ENCODE measurements at regions not wholly inside any gene's neighbourhood (a gene's known extent, or its start where the extent isn't known, plus 50 kb on each side); places are given as distances from the start of the nearest gene placed in this dataset.
"Not testable (repeated sequence)": the region's sequence is repeated elsewhere in the genome, so short reads cannot be mapped to it uniquely, and the experiment has no call there.

DNA sequence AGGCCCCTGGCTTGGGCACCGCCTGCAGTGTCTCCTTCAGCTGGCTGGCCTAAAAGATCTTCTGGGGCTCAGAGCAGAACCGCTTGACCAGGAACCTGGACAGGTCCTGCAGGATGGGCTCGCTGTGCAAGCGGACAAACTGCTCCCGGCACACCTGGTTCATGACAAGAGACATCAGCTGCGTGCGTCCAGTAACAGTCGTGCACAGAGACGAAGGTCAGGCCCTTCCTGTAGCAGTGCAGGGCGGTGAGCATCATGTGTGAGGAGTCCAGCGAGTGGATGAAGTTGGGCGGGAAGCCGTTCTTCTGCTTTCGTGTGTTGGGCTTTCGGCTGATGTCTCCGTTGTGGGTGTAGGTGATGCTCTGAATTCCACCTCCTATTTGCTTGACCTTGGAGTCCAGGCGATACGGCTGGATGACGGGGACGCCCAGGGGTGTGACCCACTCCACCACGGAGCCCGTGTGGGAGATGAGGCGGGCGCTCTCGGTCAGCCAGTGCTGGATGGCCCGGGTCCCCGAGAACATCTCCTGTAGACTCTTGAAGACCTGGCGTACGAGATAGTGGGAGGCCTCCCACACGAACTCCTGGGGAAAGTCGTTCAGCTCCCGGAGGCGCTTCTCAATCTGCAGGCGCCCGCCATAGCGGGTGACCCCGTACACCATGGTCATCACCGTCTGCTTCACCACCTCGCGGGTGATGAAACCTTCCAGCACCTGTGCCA is 72.1 kb upstream of the MED13 start:
- H3K27ac ChIP-seq; H3K4me1 ChIP-seq; DNase-seq; intact Hi-C loops (cut with DNase I); H3K9me3 ChIP-seq; ATAC-seq; H3K36me3 ChIP-seq; H3K4me3 ChIP-seq: not testable (repeated sequence)
- WGBS, 4 donors: 92 to 97% (median 92%) methylated on average over 16 to 40 of the region's 40 CpGs
- peaks cover 4 to 39% (median 25%) of the 10 kb centered on the region in 9 donors for H3K27me3 ChIP-seq

- H3K27me3 ChIP-seq: peaks cover 4 to 39% (median 25%) of the 10 kb centered on the region in 9 donors
- DNase-seq (no peak), ATAC-seq (no peak)
- H3K27ac ChIP-seq: no peak overlapping the region
- no peaks in the 10 kb centered on the region for H3K9me3 ChIP-seq
- no peaks in the 10 kb centered on the region for H3K36me3 ChIP-seq
- intact Hi-C loops (cut with DNase I): no loop called here
- H3K4me1 ChIP-seq: peaks cover 0 to 10% (median 0%) of the 10 kb centered on the region in 12 donors
- WGBS, 4 donors: 83 to 87% (median 84%) methylated on average over 1 of the region's 1 CpG
- H3K4me3 ChIP-seq: no peak overlapping the region
- TF ChIP-seq POLR2A (IDR thresholded peaks at IDR 0.05): no peak
- TF ChIP-seq, protein P1, sequence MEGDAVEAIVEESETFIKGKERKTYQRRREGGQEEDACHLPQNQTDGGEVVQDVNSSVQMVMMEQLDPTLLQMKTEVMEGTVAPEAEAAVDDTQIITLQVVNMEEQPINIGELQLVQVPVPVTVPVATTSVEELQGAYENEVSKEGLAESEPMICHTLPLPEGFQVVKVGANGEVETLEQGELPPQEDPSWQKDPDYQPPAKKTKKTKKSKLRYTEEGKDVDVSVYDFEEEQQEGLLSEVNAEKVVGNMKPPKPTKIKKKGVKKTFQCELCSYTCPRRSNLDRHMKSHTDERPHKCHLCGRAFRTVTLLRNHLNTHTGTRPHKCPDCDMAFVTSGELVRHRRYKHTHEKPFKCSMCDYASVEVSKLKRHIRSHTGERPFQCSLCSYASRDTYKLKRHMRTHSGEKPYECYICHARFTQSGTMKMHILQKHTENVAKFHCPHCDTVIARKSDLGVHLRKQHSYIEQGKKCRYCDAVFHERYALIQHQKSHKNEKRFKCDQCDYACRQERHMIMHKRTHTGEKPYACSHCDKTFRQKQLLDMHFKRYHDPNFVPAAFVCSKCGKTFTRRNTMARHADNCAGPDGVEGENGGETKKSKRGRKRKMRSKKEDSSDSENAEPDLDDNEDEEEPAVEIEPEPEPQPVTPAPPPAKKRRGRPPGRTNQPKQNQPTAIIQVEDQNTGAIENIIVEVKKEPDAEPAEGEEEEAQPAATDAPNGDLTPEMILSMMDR (IDR thresholded peaks at IDR 0.05): no peak
Measured at GRCh38 chr17:62135742-62136141, 70.7 kb upstream of the MED13 start.

DNA sequence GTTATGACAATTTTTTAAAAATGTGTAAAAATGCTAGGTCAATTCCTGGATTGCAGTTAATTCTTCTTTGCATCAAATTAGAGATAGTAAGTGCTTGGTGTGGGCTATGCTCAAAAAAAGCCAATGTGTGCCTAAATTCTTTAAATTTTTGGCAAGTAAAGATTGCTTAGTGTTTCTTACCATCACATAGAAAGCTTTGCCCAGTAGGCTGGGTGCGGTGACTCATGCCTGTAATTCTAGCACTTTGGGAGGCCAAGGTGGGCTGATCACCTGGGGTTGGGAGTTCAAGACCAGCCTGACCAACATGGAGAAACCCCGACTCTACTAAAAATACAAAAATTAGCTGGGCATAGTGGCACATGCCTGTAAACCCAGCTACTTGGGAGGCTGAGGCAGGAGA is 70.0 kb upstream of the MED13 start:
- H3K36me3 ChIP-seq; DNase-seq; H3K4me3 ChIP-seq; H3K27ac ChIP-seq; H3K9me3 ChIP-seq; intact Hi-C loops (cut with DNase I); ATAC-seq; H3K4me1 ChIP-seq: not testable (repeated sequence)
- peaks cover 4 to 39% (median 25%) of the 10 kb centered on the region in 9 donors for H3K27me3 ChIP-seq
- WGBS, 4 donors: 84 to 96% (median 89%) methylated on average over 2 of the region's 2 CpGs

DNA sequence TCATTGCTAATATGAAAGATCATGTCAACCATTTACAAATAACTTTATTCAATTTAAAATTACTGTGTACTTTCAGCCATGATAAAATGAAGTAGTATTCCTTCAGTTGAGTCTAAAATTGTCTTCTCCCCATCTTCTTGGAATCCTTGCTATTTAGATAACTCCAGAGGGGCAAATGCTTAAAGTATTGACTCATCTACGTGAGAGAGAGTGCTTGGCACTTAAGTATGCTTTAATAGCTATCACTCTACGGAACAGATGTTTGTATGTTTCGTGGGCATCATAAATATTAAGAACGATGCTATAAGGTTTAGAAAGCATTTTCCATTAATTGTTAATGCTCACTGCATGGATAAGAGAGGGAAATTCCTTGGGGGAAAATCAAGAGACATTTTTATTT is 69.3 kb upstream of the MED13 start:
- DNase-seq: no peak
- Histone ChIP-seq H3K4me3 (no peak overlapping the region), H3K27ac (no peak overlapping the region), H3K4me1 (peaks cover 0 to 10% (median 0%) of the 10 kb centered on the region in 12 donors), H3K9me3 (no peaks in the 10 kb centered on the region), H3K27me3 (peaks cover 4 to 34% (median 21%) of the 10 kb centered on the region in 9 donors), H3K36me3 (no peaks in the 10 kb centered on the region)
- intact Hi-C loops (cut with DNase I): no loop called here
- WGBS, 4 donors: 54 to 69% (median 62%) methylated on average over 4 of the region's 4 CpGs
- no peak for ATAC-seq
- TF ChIP-seq, protein P1 (IDR thresholded peaks at IDR 0.05): no peak
- no peak for TF ChIP-seq POLR2A (IDR thresholded peaks at IDR 0.05)

- H3K4me3 ChIP-seq; H3K27me3 ChIP-seq; DNase-seq; H3K36me3 ChIP-seq; H3K27ac ChIP-seq; H3K4me1 ChIP-seq; ATAC-seq; intact Hi-C loops (cut with DNase I); H3K9me3 ChIP-seq: not testable (repeated sequence)
- 88 to 95% (median 92%) methylated on average over 6 of the region's 6 CpGs for WGBS, 4 donors
Measured at GRCh38 chr17:62131271-62131670, 66.2 kb upstream of the MED13 start.

DNA sequence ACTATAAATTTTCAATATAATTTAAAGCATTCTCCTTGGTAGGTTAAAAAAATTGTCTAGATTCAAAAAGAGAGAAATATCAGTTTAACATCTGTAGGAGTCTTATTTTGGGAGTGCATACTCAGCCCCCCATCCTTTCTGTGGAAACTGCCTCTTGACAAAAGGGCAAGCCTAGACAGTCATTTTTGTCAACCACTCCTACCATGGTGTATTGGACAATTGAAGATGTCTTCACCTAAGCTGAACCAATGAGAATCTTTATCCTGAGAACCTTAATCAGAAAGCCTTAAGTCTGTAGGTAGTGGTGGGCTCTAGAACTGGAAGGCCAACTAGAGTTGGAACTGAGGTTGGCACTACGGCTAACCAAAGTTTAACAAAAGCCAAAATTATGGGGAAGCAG is 65.7 kb upstream of the MED13 start:
- ATAC-seq (no peak), DNase-seq (no peak)
- TF ChIP-seq, protein P1 (IDR thresholded peaks at IDR 0.05): no peak
- TF ChIP-seq POLR2A (IDR thresholded peaks at IDR 0.05): no peak
- Histone ChIP-seq H3K4me3 (no peak overlapping the region), H3K4me1 (no peaks in the 10 kb centered on the region), H3K27me3 (peaks cover 0 to 7% (median 0%) of the 10 kb centered on the region in 9 donors), H3K9me3 (no peaks in the 10 kb centered on the region), H3K27ac (no peak overlapping the region), H3K36me3 (no peaks in the 10 kb centered on the region)
- 84 to 93% (median 88%) methylated on average over 1 of the region's 1 CpG for whole genome bisulfite sequencing, 4 donors
- intact Hi-C loops (cut with DNase I): no loop called here

All from heart left ventricle (tissue), 16 donors.